ENCODE measurements at regions not wholly inside any gene's neighbourhood (a gene's known extent, or its start where the extent isn't known, plus 50 kb on each side); places are given as distances from the start of the nearest gene placed in this dataset. TPM values are rescaled to one million over a fixed set of nuclear protein-coding genes. Genes with fewer than 3 reads are reported as not detected.

Small RNAs in the stretch of these regions (small RNA-seq; reads per million reads assigned to genes)
- gene RF00019 (ENCODE audit: insufficient read length, low read depth) (not detected), gene RN7SKP123 (ENCODE audit: insufficient read length, low read depth) (not detected)
